Thyroid gland (tissue), 4 donors: ENCODE measurements at regions not wholly inside any gene's neighbourhood (a gene's known extent, or its start where the extent isn't known, plus 50 kb on each side); places are given as distances from the start of the nearest gene placed in this dataset.

Source experiments
- DNase-seq, 2 donors: peaks; one replicate each; pipeline ENCODE4 v3.0.0-alpha.2; 2019
- H3K27ac ChIP-seq, 3 donors: fragments of 200-600 bp; sonication (generic); 1 replicate in 2 of 3; 2 replicates in 1 of 3; pipeline ENCODE4 v1.5.1; 2016 to 2019; ENCODE audit warnings: mild to moderate bottlenecking in 1 of 3, moderate library complexity in 1 of 3
- H3K27me3 ChIP-seq: fragments of 200-600 bp; sonication (generic); one replicate; pipeline ENCODE4 v1.5.1; 2019
- H3K36me3 ChIP-seq, 2 donors: fragments of 200-600 bp; sonication (generic); one replicate each; pipeline ENCODE4 v1.5.1; 2016 to 2019
- H3K4me1 ChIP-seq, 2 donors: fragments of 200-600 bp; sonication (generic); one replicate each; pipeline ENCODE4 v1.5.1; 2017 to 2019
- H3K4me3 ChIP-seq, 3 donors: fragments of 200-600 bp; sonication (generic); replicated peaks in 1 of 3; 1 replicate in 2 of 3; 2 replicates in 1 of 3; pipeline ENCODE4 v1.5.1; 2016; ENCODE audit warnings: mild to moderate bottlenecking in 1 of 3
- H3K9me3 ChIP-seq: fragments of 200-600 bp; sonication (generic); one replicate; pipeline ENCODE4 v1.5.1; 2017
- POLR2A ChIP-seq, 2 donors: fragments of 450-650 bp; IDR thresholded peaks; one replicate each; pipeline ENCODE4 v1.6.1; 2017; ENCODE audit warnings: antibody characterized with exemption in 2 of 2, mild to moderate bottlenecking in 2 of 2, moderate library complexity in 1 of 2
- WGBS, 2 donors: methylation state at CpG; one replicate each; pipeline ENCODE4 v1.1.5; 2017; 5-methylcytosine and 5-hydroxymethylcytosine counted together
- intact Hi-C: fragments of 100-400 bp; cut with DNase I; formaldehyde crosslinking; loops from one replicate; pipeline ENCODE4 v1.15.1; 2023
- TF ChIP-seq, protein P1 (sequence below), 6 experiments: fragments of 200-600 bp in 3 of 6; fragments of 450-650 bp in 3 of 6; sonication (generic) in 3 of 6; IDR thresholded peaks; one replicate each; pipeline ENCODE4 v1.5.1; 2016 to 2019; ENCODE audit warnings: antibody characterized with exemption in 6 of 6, mild to moderate bottlenecking in 2 of 6, inconsistent platforms in 1 of 6, moderate library complexity in 1 of 6

DNA sequence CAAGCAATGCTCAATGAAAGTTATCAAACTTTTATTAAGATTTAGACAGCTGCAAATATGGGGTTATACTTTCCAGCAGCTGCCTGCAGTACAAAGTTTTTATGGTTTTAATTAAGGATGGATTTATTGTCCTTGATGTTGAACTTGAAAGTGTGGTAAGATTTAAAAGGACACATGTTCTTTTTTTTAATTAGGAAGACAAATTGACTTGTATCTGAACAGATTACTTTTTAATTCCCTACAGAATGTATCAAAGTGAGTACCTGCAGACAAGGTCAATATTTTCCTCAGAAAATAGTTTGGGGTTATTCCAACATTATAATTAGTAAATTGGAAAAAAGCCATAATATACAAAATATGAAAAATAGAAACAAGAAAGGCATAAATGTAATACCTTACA, 218.2 kb upstream of the NEIL3 start:
- no peaks in the 10 kb centered on the region for H3K27me3 ChIP-seq
- no peaks in the 10 kb centered on the region for H3K36me3 ChIP-seq
- no peaks in the 10 kb centered on the region for H3K9me3 ChIP-seq
- H3K4me3 ChIP-seq: no peak overlapping the region
- H3K27ac ChIP-seq: no peak overlapping the region
- DNase-seq: no peak
- H3K4me1 ChIP-seq: no peaks in the 10 kb centered on the region
- TF ChIP-seq, protein P1, sequence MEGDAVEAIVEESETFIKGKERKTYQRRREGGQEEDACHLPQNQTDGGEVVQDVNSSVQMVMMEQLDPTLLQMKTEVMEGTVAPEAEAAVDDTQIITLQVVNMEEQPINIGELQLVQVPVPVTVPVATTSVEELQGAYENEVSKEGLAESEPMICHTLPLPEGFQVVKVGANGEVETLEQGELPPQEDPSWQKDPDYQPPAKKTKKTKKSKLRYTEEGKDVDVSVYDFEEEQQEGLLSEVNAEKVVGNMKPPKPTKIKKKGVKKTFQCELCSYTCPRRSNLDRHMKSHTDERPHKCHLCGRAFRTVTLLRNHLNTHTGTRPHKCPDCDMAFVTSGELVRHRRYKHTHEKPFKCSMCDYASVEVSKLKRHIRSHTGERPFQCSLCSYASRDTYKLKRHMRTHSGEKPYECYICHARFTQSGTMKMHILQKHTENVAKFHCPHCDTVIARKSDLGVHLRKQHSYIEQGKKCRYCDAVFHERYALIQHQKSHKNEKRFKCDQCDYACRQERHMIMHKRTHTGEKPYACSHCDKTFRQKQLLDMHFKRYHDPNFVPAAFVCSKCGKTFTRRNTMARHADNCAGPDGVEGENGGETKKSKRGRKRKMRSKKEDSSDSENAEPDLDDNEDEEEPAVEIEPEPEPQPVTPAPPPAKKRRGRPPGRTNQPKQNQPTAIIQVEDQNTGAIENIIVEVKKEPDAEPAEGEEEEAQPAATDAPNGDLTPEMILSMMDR (IDR thresholded peaks at IDR 0.05): no peak
- no peak for TF ChIP-seq POLR2A (IDR thresholded peaks at IDR 0.05)
- intact Hi-C loops: no loop called here

DNA sequence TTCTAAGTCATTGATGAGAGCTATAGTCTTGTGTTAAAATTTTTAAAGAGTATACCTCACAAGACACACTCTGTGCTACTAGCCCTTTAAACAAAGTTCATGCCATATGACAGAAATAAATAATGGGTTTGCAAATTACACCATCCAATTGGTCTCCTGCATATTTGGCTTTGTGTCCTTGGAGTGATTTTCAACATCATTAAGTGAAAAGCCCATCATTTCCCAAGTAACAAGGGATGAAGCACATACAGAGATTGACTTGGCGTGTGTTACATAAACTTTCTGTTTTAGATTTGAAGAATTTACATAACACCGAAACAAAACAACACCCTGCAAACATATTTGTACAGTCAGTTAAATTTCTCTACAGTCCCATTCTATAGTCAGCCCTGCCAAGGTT, 216.9 kb upstream of the NEIL3 start:
- WGBS, 2 donors: 89 to 93% methylated on average over 2 of the region's 2 CpGs
- intact Hi-C loops: no loop called here
- H3K27ac ChIP-seq: no peak overlapping the region

DNA sequence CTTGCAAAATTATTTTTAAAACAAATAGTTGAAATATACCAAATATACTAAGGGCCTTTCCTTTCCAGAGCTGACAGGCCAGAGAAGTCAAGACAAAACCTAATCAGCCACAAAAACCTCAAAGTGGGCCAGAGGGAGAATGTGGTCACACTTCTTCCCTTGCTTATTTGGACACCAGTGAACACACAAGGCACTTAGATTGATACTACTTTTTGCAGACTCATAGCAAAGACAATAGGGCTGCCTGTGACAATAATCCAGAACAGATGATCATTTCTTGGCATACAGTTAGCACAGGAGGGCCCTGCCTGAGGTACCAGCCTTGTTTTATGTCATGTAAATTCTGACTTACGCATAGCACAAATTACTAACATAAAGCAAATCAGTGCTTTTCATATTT, 215.7 kb upstream of the NEIL3 start:
- Histone ChIP-seq H3K36me3 (no peaks in the 10 kb centered on the region), H3K4me1 (no peaks in the 10 kb centered on the region), H3K4me3 (no peak overlapping the region), H3K27ac (no peak overlapping the region), H3K9me3 (no peaks in the 10 kb centered on the region), H3K27me3 (no peaks in the 10 kb centered on the region)
- TF ChIP-seq, protein P1 (IDR thresholded peaks at IDR 0.05): no peak
- TF ChIP-seq POLR2A (IDR thresholded peaks at IDR 0.05): no peak
- intact Hi-C loops: no loop called here
- no peak for DNase-seq
- 97 to 100% methylated on average over 1 of the region's 1 CpG for WGBS, 2 donors

More for the DNA sequence above, 216.9 kb upstream of the NEIL3 start:
- no peaks in the 10 kb centered on the region for H3K4me1 ChIP-seq
- no peak overlapping the region for H3K4me3 ChIP-seq
- H3K36me3 ChIP-seq: no peaks in the 10 kb centered on the region
- H3K9me3 ChIP-seq: no peaks in the 10 kb centered on the region
- TF ChIP-seq, protein P1 (IDR thresholded peaks at IDR 0.05): no peak
- no peak for TF ChIP-seq POLR2A (IDR thresholded peaks at IDR 0.05)
- DNase-seq: no peak
- H3K27me3 ChIP-seq: no peaks in the 10 kb centered on the region

DNA sequence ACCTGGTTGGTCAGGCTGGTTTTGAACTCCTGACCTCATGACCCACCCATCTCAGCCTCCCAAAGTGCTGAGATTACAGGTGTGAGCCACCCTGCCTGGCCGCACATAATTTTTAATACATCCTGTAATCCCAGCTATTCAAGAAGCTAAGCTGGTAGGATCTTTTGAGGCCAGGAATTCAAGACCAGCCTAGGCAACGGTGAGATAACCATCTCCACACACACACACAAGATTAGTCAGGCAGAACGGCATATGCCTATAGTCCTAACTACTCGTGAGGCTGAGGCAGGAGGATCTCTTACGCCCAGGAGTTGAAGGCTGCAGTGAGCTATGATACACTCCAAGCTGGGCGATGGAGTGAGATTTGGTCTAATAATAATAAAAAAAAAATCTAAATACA, 212.4 kb upstream of the NEIL3 start:
- Histone ChIP-seq H3K4me3 (no peak overlapping the region), H3K4me1 (no peaks in the 10 kb centered on the region), H3K9me3 (no peaks in the 10 kb centered on the region), H3K27me3 (no peaks in the 10 kb centered on the region), H3K27ac (no peak overlapping the region), H3K36me3 (no peaks in the 10 kb centered on the region)
- intact Hi-C loops: no loop called here
- TF ChIP-seq, protein P1 (IDR thresholded peaks at IDR 0.05): no peak
- no peak for TF ChIP-seq POLR2A (IDR thresholded peaks at IDR 0.05)
- WGBS, 2 donors: 89 to 93% methylated on average over 6 of the region's 6 CpGs
- DNase-seq: no peak

DNA sequence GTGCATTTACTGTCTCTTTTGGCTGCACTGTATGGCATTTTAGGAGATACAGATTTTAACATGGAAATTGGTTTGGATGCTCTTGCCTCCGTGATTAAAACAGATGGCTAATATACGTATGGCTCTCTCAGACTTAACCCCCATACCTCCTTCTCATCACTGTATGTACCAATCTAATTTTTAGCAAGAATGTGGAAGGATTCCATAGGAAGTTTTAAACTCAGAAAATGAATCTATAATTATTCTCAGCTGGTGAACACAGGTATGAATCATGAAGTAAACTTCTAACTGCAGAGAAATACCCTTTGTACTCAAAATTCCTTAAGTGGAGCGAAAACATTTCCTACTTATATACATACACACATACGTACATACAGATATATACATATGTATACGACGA, 210.5 kb upstream of the NEIL3 start:
- no peaks in the 10 kb centered on the region for H3K27me3 ChIP-seq
- no peaks in the 10 kb centered on the region for H3K36me3 ChIP-seq
- 94 to 95% methylated on average over 6 of the region's 6 CpGs for whole genome bisulfite sequencing, 2 donors
- no peak overlapping the region for H3K4me3 ChIP-seq
- no peak overlapping the region for H3K27ac ChIP-seq
- intact Hi-C loops: no loop called here
- no peak for TF ChIP-seq POLR2A (IDR thresholded peaks at IDR 0.05)
- TF ChIP-seq, protein P1 (IDR thresholded peaks at IDR 0.05): no peak
- H3K4me1 ChIP-seq: no peaks in the 10 kb centered on the region
- DNase-seq: no peak
- no peaks in the 10 kb centered on the region for H3K9me3 ChIP-seq
